SK-N-MC (cell line): ENCODE measurements at regions not wholly inside any gene's neighbourhood (a gene's known extent, or its start where the extent isn't known, plus 50 kb on each side); places are given as distances from the start of the nearest gene placed in this dataset.

ENCODE experiments used
- EZH2 ChIP-seq: fragments of 200-600 bp; sonication (generic); IDR thresholded peaks from one replicate; pipeline ENCODE4 v1.6.1; 2017; ENCODE audit warnings: antibody characterized with exemption
- POLR2AphosphoS5 ChIP-seq: IDR thresholded peaks from 2 replicates; pipeline ENCODE4 v1.6.1; 2012; ENCODE audit warnings: mild to moderate bottlenecking, low read depth, low read length, borderline replicate concordance

GRCh38 chr6:10221178-10221577 lies 193.7 kb downstream of the TFAP2A start:
- no peak for TF ChIP-seq EZH2
- TF ChIP-seq POLR2AphosphoS5, result no peak
